ENCODE measurements at regions not wholly inside any gene's neighbourhood (a gene's known extent, or its start where the extent isn't known, plus 50 kb on each side); places are given as distances from the start of the nearest gene placed in this dataset.

DNA sequence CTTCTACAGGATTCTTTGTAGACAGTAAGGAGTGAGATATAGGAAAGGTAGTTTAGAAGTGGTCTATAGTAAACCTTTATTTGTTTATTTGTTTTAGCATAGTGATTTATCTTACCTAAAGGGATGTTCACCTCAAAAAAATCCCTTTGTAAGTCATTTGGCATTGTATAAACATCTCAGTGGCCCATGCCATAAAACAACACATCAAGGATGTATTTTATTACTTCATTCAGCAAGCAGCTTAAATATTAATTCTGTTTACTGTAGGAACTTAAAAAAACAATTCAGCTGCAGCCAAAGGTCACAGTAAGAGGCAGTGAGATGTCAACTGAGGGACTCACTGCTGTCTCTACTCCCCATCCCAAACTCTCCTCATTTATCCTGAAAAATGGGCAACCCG lies 452.7 kb downstream of the HINT1 start:
- TF ChIP-seq, protein P1, sequence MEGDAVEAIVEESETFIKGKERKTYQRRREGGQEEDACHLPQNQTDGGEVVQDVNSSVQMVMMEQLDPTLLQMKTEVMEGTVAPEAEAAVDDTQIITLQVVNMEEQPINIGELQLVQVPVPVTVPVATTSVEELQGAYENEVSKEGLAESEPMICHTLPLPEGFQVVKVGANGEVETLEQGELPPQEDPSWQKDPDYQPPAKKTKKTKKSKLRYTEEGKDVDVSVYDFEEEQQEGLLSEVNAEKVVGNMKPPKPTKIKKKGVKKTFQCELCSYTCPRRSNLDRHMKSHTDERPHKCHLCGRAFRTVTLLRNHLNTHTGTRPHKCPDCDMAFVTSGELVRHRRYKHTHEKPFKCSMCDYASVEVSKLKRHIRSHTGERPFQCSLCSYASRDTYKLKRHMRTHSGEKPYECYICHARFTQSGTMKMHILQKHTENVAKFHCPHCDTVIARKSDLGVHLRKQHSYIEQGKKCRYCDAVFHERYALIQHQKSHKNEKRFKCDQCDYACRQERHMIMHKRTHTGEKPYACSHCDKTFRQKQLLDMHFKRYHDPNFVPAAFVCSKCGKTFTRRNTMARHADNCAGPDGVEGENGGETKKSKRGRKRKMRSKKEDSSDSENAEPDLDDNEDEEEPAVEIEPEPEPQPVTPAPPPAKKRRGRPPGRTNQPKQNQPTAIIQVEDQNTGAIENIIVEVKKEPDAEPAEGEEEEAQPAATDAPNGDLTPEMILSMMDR (IDR thresholded peaks at IDR 0.05), result no peak
- TF ChIP-seq POLR2A (IDR thresholded peaks at IDR 0.05), result no peak
- H3K27me3 ChIP-seq, result no peaks in the 10 kb centered on the region
- 80 to 86% (median 84%) methylated on average over 1 of the region's 1 CpG for WGBS, 4 donors
- no peak for DNase-seq
- H3K4me1 ChIP-seq (replicated peaks in 1 of 2), result no peaks in the 10 kb centered on the region
- intact Hi-C loops (cut with DNase I), result no loop called here
- no peak overlapping the region for H3K4me3 ChIP-seq
- H3K27ac ChIP-seq, result no peak overlapping the region
- H3K36me3 ChIP-seq (replicated peaks in 1 of 2), result no peaks in the 10 kb centered on the region
- no peaks in the 10 kb centered on the region for H3K9me3 ChIP-seq (replicated peaks in 1 of 3)

DNA sequence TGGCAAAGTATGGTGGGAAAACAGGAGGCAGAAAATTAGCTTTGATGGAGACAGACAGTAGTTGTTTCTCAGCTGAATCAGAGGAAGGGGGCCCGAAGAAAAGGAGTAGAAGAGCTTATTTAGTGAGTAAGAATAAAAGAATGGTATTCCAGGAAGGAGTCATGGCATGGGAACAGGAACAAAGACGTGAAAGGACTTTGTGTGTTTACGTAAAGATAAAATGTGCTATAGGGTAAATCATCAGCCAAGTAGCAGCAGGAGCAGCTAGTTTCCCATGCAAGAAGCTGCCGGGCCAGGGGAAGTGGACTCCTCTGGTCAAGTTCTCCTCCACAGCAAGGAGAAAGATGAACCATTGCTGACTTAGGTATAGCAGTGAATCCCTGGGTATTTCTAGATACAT lies 454.5 kb downstream of the HINT1 start:
- intact Hi-C loops (cut with DNase I), result no loop called here

DNA sequence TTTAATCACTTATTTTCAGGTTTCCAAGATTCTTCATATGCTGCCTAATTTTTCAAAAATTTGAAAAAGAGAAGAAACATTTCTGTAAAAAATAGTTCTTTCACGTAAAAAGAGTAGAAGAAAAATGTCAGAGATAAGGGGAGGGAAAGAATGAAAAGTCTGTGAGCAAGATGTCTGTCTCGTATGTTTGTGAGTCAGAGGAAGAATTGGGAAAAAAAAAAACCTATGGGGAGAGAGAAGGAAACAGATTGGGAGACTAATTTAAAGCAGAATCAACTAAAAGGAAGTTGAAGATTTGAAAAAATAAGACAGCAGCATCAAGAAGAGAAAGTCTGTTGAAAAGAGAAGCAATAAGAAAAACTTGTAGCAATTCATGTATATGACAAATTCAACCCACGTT lies 456.3 kb downstream of the HINT1 start:
- intact Hi-C loops (cut with DNase I), result no loop called here
- H3K4me1 ChIP-seq (replicated peaks in 1 of 2), result no peaks in the 10 kb centered on the region
- H3K36me3 ChIP-seq (replicated peaks in 1 of 2), result no peaks in the 10 kb centered on the region
- TF ChIP-seq, protein P1 (IDR thresholded peaks at IDR 0.05), result no peak
- TF ChIP-seq POLR2A (IDR thresholded peaks at IDR 0.05), result no peak
- no peaks in the 10 kb centered on the region for H3K9me3 ChIP-seq (replicated peaks in 1 of 3)
- no peaks in the 10 kb centered on the region for H3K27me3 ChIP-seq
- DNase-seq, result no peak
- no peak overlapping the region for H3K27ac ChIP-seq
- no peak overlapping the region for H3K4me3 ChIP-seq
- WGBS, 4 donors, result 36 to 49% (median 36%) methylated on average over 3 of the region's 3 CpGs

More for the DNA sequence above, 454.5 kb downstream of the HINT1 start:
- Histone ChIP-seq H3K4me1 (replicated peaks in 1 of 2) (no peaks in the 10 kb centered on the region), H3K36me3 (replicated peaks in 1 of 2) (no peaks in the 10 kb centered on the region), H3K9me3 (replicated peaks in 1 of 3) (no peaks in the 10 kb centered on the region), H3K27me3 (no peaks in the 10 kb centered on the region), H3K4me3 (no peak overlapping the region), H3K27ac (no peak overlapping the region)
- TF ChIP-seq, protein P1 (IDR thresholded peaks at IDR 0.05), result no peak
- no peak for TF ChIP-seq POLR2A (IDR thresholded peaks at IDR 0.05)
- no peak for DNase-seq
- WGBS, 4 donors, result 48 to 63% (median 60%) methylated on average over 4 of the region's 4 CpGs

DNA sequence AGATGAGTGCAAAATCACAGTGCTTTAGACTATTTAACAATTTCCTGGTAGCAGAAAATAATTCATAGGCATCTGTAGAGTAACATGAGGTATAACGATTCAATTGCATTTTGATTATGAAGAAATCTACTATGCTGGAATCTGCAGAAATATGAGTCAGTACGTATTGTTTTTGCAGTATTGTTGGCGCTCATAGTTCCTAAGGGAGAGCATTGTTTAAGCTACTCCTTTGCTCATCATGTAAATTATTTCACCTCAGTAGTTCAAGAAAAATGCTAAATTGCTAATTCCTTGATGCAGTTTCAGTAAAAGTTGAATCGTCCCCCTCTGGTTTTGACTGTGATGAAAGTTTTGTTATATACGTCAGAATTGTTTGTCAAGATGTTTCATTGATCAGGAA lies 458.4 kb downstream of the HINT1 start:
- no peak overlapping the region for H3K4me3 ChIP-seq
- WGBS, 4 donors, result 66 to 79% (median 73%) methylated on average over 5 of the region's 5 CpGs
- TF ChIP-seq, protein P1 (IDR thresholded peaks at IDR 0.05), result no peak
- TF ChIP-seq POLR2A (IDR thresholded peaks at IDR 0.05), result no peak

More for the DNA sequence above, 458.4 kb downstream of the HINT1 start:
- H3K36me3 ChIP-seq (replicated peaks in 1 of 2), result no peaks in the 10 kb centered on the region
- H3K9me3 ChIP-seq (replicated peaks in 1 of 3), result no peaks in the 10 kb centered on the region
- no peaks in the 10 kb centered on the region for H3K4me1 ChIP-seq (replicated peaks in 1 of 2)
- H3K27me3 ChIP-seq, result no peaks in the 10 kb centered on the region
- intact Hi-C loops (cut with DNase I), result no loop called here
- DNase-seq, result no peak
- H3K27ac ChIP-seq, result no peak overlapping the region
